IMR-90 (cell line): ENCODE measurements at regions not wholly inside any gene's neighbourhood (a gene's known extent, or its start where the extent isn't known, plus 50 kb on each side); places are given as distances from the start of the nearest gene placed in this dataset.

Source experiments
- BHLHE40 ChIP-seq: fragments of 150-350 bp; IDR thresholded peaks from 2 replicates; pipeline ENCODE4 v1.6.1; 2016; ENCODE audit warnings: mild to moderate bottlenecking, low read depth, low read length
- CEBPB ChIP-seq: IDR thresholded peaks from 2 replicates; pipeline ENCODE4 v1.6.1; 2012; ENCODE audit warnings: low read depth, low read length, improper control_type of control experiment
- CTCF ChIP-seq: conservative IDR thresholded peaks from 2 replicates; pipeline ENCODE4 v1.5.1; 2012; ENCODE audit warnings: mild to moderate bottlenecking, low read depth, low read length, improper control_type of control experiment
- MAZ ChIP-seq: IDR thresholded peaks from 2 replicates; pipeline ENCODE4 v1.6.1; 2012; ENCODE audit warnings: low read depth, mild to moderate bottlenecking, low read length, improper control_type of control experiment, moderate library complexity, borderline replicate concordance
- POLR2A ChIP-seq: IDR thresholded peaks from 2 replicates; pipeline ENCODE4 v1.6.1; 2012; ENCODE audit warnings: mild to moderate bottlenecking, low read depth, low read length
- TF ChIP-seq, protein P1 (sequence below): fragments of 150-350 bp; IDR thresholded peaks from 2 replicates; pipeline ENCODE4 v1.6.1; 2017; ENCODE audit warnings: mild to moderate bottlenecking, antibody characterized with exemption, low read length, low read depth

- TF ChIP-seq CTCF = no peak
- TF ChIP-seq, protein P1, sequence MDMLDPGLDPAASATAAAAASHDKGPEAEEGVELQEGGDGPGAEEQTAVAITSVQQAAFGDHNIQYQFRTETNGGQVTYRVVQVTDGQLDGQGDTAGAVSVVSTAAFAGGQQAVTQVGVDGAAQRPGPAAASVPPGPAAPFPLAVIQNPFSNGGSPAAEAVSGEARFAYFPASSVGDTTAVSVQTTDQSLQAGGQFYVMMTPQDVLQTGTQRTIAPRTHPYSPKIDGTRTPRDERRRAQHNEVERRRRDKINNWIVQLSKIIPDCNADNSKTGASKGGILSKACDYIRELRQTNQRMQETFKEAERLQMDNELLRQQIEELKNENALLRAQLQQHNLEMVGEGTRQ = no peak
- TF ChIP-seq MAZ = no peak
- no peak for TF ChIP-seq POLR2A
- TF ChIP-seq BHLHE40 = no peak
- TF ChIP-seq CEBPB = no peak
Observed at GRCh38 chr16:61540216-61540615, 496.0 kb downstream of the CDH8 start.
